Activated T-cell treated with anti-CD3 and anti-CD28 coated beads, Interleukin-2, amount 50 U/mL, for 72 hours (primary cell): ENCODE measurements at regions not wholly inside any gene's neighbourhood (a gene's known extent, or its start where the extent isn't known, plus 50 kb on each side); places are given as distances from the start of the nearest gene placed in this dataset.

ENCODE experiments used
- ATAC-seq, 2 donors: fragments of 150-1000 bp; cut with Tn5 transposase; replicated peaks in 1 of 2; 2 replicates each; pipeline ENCODE4 v1.10.0; 2021; ENCODE audit warnings: moderate library complexity in 2 of 2, mild to moderate bottlenecking in 1 of 2
- DNase-seq, 2 donors: peaks; one replicate each; pipeline ENCODE4 v3.0.0; 2021 to 2022; ENCODE audit warnings: mixed read lengths in 1 of 2
- H3K27ac Mint-ChIP-seq: one replicate; pipeline ENCODE4 v1.8.0; 2022; ENCODE audit warnings: mild to moderate bottlenecking, moderate library complexity, mixed read lengths
- H3K27me3 Mint-ChIP-seq: one replicate; pipeline ENCODE4 v1.8.0; 2022; ENCODE audit warnings: low read depth, mixed read lengths
- H3K36me3 Mint-ChIP-seq, 2 donors: one replicate each; pipeline ENCODE4 v1.8.0; 2022; ENCODE audit warnings: mixed read lengths in 2 of 2, mild to moderate bottlenecking in 1 of 2; ENCODE audit not compliant: insufficient read depth in 2 of 2
- H3K4me1 Mint-ChIP-seq: one replicate; pipeline ENCODE4 v1.8.0; 2022; ENCODE audit warnings: low read depth, mixed read lengths
- H3K4me3 Mint-ChIP-seq, 2 donors: one replicate each; pipeline ENCODE4 v1.8.0; 2022; ENCODE audit warnings: mild to moderate bottlenecking in 2 of 2, mixed read lengths in 2 of 2, moderate library complexity in 2 of 2
- H3K9me3 Mint-ChIP-seq, 2 donors: one replicate each; pipeline ENCODE4 v1.8.0; 2022; ENCODE audit warnings: mixed read lengths in 2 of 2

DNA sequence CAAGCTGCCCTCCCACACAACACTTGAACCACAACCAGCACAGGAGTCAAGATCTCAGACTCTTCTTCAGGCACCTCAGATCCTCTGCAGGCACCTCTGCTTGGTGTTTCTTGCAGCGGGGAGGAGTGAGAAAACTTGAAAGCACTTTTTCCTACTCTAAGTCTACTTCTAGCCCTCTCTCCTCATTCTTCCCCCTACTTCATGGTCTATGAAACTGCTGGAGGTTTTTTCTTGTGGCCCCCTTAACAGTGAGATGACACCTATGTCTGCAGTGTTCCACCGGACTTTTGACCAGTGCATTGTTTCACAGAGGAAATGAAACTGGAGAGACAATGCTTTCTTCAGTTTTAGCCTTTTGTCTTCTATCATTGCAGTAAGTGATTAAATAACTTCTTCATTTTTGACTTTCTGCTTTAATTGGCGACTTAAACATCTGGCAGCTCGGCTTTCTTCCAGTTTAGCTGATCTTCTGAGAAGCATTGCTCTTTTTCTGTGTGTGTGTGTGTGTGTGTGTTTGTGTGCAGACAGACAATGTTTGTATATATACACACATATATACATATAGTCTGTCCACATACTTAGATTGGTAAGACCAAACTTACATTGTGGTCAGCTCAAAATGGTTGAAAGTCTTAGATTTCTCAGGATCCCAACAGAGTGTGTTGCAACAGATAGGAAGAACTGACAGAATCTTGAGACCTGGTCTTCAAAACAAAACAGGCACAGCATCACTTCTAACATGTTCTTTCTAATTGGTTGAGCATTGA is 1474.0 kb upstream of the TMEFF2 start:
- no peaks in the 10 kb centered on the region for H3K36me3 Mint-ChIP-seq
- no peak overlapping the region for H3K27ac Mint-ChIP-seq

GRCh38 chr2:193627927-193628272 is 1433.2 kb upstream of the TMEFF2 start:
- ATAC-seq (no peak), DNase-seq (no peak)
- Mint-ChIP-seq H3K27ac (no peak overlapping the region), H3K4me1 (no peaks in the 10 kb centered on the region), H3K9me3 (peaks cover 1 to 12% of the 10 kb centered on the region in 2 donors), H3K36me3 (no peaks in the 10 kb centered on the region), H3K27me3 (no peaks in the 10 kb centered on the region), H3K4me3 (no peak overlapping the region)

More for the DNA sequence above, 1474.0 kb upstream of the TMEFF2 start:
- ATAC-seq (no peak), DNase-seq (no peak)
- no peak overlapping the region for H3K4me3 Mint-ChIP-seq
- no peaks in the 10 kb centered on the region for H3K27me3 Mint-ChIP-seq
- no peaks in the 10 kb centered on the region for H3K9me3 Mint-ChIP-seq
- no peaks in the 10 kb centered on the region for H3K4me1 Mint-ChIP-seq

DNA sequence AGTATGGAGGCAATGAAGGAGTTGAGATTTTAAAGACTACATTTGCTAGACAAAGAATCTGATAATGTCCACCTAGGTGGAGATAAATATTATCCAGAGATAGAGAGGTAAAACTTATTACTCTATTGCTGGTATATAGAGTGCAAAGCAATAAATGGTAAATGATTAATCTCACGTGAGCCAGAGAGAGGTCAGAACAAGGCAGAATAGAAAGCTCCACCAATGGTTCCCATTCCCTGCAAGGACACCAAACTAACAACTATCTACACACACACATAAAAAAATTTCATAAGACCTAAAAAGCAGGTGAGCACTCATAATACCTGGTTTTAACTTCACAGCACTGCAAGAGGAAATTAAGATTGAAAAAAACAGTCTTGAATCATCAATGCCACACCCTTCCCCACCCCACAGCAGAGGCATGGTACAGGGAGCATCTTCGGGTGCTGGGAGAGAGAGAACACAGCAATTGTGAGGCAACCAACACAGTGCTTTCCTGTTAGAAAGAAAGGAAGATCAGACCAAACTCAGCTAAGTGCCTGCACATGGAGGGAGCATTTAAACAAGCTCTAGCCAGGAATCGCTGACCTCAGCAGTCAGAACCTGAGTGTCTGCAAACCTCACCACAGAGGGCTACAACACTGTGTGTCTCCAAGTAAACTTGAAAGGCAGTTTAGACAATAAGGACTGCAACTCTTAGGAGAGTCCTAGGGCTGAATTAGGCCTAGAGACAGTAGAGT is 1432.6 kb upstream of the TMEFF2 start:
- H3K9me3 Mint-ChIP-seq: peaks cover 1 to 12% of the 10 kb centered on the region in 2 donors
- no peak overlapping the region for H3K4me3 Mint-ChIP-seq
- no peaks in the 10 kb centered on the region for H3K4me1 Mint-ChIP-seq
- ATAC-seq (no peak), DNase-seq (no peak)
- no peaks in the 10 kb centered on the region for H3K36me3 Mint-ChIP-seq
- no peaks in the 10 kb centered on the region for H3K27me3 Mint-ChIP-seq
- no peak overlapping the region for H3K27ac Mint-ChIP-seq

- no peak overlapping the region for H3K4me3 Mint-ChIP-seq
- H3K9me3 Mint-ChIP-seq: peaks cover 0 to 3% of the 10 kb centered on the region in 2 donors
- no peak overlapping the region for H3K27ac Mint-ChIP-seq
- H3K36me3 Mint-ChIP-seq: no peaks in the 10 kb centered on the region
- H3K27me3 Mint-ChIP-seq: no peaks in the 10 kb centered on the region
- no peak for DNase-seq
- no peak for ATAC-seq
- no peaks in the 10 kb centered on the region for H3K4me1 Mint-ChIP-seq
Measured at GRCh38 chr2:193608451-193608850, 1413.7 kb upstream of the TMEFF2 start.

- no peaks in the 10 kb centered on the region for H3K27me3 Mint-ChIP-seq
- no peak for DNase-seq
- H3K27ac Mint-ChIP-seq: no peak overlapping the region
- no peak for ATAC-seq
- no peak overlapping the region for H3K4me3 Mint-ChIP-seq
- H3K36me3 Mint-ChIP-seq: peaks cover 0 to 1% of the 10 kb centered on the region in 2 donors
- H3K4me1 Mint-ChIP-seq: no peaks in the 10 kb centered on the region
- H3K9me3 Mint-ChIP-seq: peaks cover 5 to 6% of the 10 kb centered on the region in 2 donors
Measured at GRCh38 chr2:193590831-193591230, 1396.1 kb upstream of the TMEFF2 start.

- Mint-ChIP-seq H3K4me3 (no peak overlapping the region), H3K27ac (no peak overlapping the region), H3K4me1 (no peaks in the 10 kb centered on the region), H3K36me3 (peaks cover 0 to 3% of the 10 kb centered on the region in 2 donors), H3K27me3 (no peaks in the 10 kb centered on the region), H3K9me3 (no peaks in the 10 kb centered on the region)
- peak in 1 of 2 donors; percentile 37 for ATAC-seq
- no peak for DNase-seq
Measured at GRCh38 chr2:193584522-193584938, 1389.8 kb upstream of the TMEFF2 start.

GRCh38 chr2:193583638-193584400 is 1389.1 kb upstream of the TMEFF2 start:
- no peaks in the 10 kb centered on the region for H3K4me1 Mint-ChIP-seq
- no peak for ATAC-seq
- H3K36me3 Mint-ChIP-seq: peaks cover 0 to 3% of the 10 kb centered on the region in 2 donors
- DNase-seq: no peak
- H3K27ac Mint-ChIP-seq: no peak overlapping the region
- H3K9me3 Mint-ChIP-seq: no peaks in the 10 kb centered on the region
- no peak overlapping the region for H3K4me3 Mint-ChIP-seq
- H3K27me3 Mint-ChIP-seq: no peaks in the 10 kb centered on the region

GRCh38 chr2:193581807-193582206 is 1387.1 kb upstream of the TMEFF2 start:
- ATAC-seq: no peak
- Mint-ChIP-seq H3K36me3 (peaks cover 0 to 3% of the 10 kb centered on the region in 2 donors), H3K9me3 (peaks cover 0 to 2% of the 10 kb centered on the region in 2 donors), H3K4me3 (no peak overlapping the region), H3K27ac (no peak overlapping the region), H3K4me1 (no peaks in the 10 kb centered on the region), H3K27me3 (no peaks in the 10 kb centered on the region)
- DNase-seq: no peak

GRCh38 chr2:193580176-193580950 is 1385.6 kb upstream of the TMEFF2 start:
- Mint-ChIP-seq H3K4me1 (no peaks in the 10 kb centered on the region), H3K9me3 (peaks cover 0 to 3% of the 10 kb centered on the region in 2 donors), H3K27me3 (no peaks in the 10 kb centered on the region), H3K36me3 (peaks cover 0 to 3% of the 10 kb centered on the region in 2 donors), H3K4me3 (no peak overlapping the region), H3K27ac (no peak overlapping the region)
- ATAC-seq (no peak), DNase-seq (no peak)

GRCh38 chr2:193566886-193567285 is 1372.2 kb upstream of the TMEFF2 start:
- H3K4me3 Mint-ChIP-seq: no peak overlapping the region
- DNase-seq (no peak), ATAC-seq (no peak)
- no peaks in the 10 kb centered on the region for H3K4me1 Mint-ChIP-seq
- no peak overlapping the region for H3K27ac Mint-ChIP-seq
- no peaks in the 10 kb centered on the region for H3K27me3 Mint-ChIP-seq
- H3K36me3 Mint-ChIP-seq: no peaks in the 10 kb centered on the region
- peaks cover 0 to 5% of the 10 kb centered on the region in 2 donors for H3K9me3 Mint-ChIP-seq

DNA sequence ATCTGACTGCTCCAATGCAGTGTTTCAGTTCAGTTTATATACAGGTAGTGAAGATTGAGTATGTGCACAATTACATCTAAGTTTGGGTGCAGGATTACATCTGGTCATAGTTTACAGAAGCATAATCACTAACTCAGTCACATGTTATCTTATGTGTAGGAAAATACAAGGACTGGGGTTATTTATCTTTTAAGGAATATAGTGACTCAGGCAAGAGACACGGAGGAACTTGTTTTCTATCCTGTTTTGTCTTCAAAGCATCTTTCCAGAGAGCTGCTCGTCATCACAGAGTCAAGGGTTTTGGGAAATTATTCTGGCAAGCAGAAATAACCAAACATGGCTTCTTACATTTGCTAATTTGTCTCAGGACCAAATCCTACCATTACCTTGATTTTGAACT is 1371.5 kb upstream of the TMEFF2 start:
- H3K36me3 Mint-ChIP-seq: no peaks in the 10 kb centered on the region

GRCh38 chr2:193562031-193562430 is 1367.3 kb upstream of the TMEFF2 start:
- DNase-seq (no peak), ATAC-seq (no peak)
- Mint-ChIP-seq H3K27ac (no peak overlapping the region), H3K27me3 (no peaks in the 10 kb centered on the region), H3K4me3 (no peak overlapping the region), H3K9me3 (peaks cover 0 to 1% of the 10 kb centered on the region in 2 donors), H3K4me1 (no peaks in the 10 kb centered on the region), H3K36me3 (no peaks in the 10 kb centered on the region)

More for the DNA sequence above, 1371.5 kb upstream of the TMEFF2 start:
- DNase-seq (no peak), ATAC-seq (no peak)
- Mint-ChIP-seq H3K4me3 (no peak overlapping the region), H3K4me1 (no peaks in the 10 kb centered on the region), H3K27ac (no peak overlapping the region), H3K27me3 (no peaks in the 10 kb centered on the region), H3K9me3 (peaks cover 0 to 6% of the 10 kb centered on the region in 2 donors)
